Stimulated activated CD4-positive, alpha-beta T cell treated with anti-CD3 and anti-CD28 coated beads, Interleukin-12 subunit alpha, Interleukin-12 subunit beta, amount 100 ng/mL, for 4 hours (primary cell): ENCODE measurements at regions not wholly inside any gene's neighbourhood (a gene's known extent, or its start where the extent isn't known, plus 50 kb on each side); places are given as distances from the start of the nearest gene placed in this dataset.
A peak's percentile ranks its signal among the peaks of the same experiment; 100 is the strongest.
"Not testable (repeated sequence)": the region's sequence is repeated elsewhere in the genome, so short reads cannot be mapped to it uniquely, and the experiment has no call there.

Experiments used
- DNase-seq: peaks from one replicate; pipeline ENCODE4 v3.0.0-alpha.2; 2020

DNA sequence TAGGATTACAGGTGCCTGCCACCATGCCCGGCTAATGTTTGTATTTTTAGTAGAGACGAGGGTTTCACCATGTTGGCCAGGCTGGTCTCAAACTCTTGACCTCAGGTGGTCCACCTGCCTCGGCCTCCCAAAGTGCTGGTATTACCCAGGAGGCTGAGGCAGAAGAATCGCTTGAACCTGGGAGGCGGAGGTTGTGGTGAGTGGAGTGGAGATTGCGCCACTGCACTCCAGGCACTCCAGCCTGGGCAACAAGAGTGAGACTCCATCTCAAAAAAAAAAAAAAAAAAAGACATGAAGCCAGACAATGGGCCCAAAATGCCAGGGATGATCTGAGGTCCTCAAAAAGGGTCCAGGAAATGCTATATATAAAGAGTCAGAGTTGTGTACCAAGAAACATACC is 392.9 kb downstream of the SEC14L1 start:
- not testable (repeated sequence) for DNase-seq

DNA sequence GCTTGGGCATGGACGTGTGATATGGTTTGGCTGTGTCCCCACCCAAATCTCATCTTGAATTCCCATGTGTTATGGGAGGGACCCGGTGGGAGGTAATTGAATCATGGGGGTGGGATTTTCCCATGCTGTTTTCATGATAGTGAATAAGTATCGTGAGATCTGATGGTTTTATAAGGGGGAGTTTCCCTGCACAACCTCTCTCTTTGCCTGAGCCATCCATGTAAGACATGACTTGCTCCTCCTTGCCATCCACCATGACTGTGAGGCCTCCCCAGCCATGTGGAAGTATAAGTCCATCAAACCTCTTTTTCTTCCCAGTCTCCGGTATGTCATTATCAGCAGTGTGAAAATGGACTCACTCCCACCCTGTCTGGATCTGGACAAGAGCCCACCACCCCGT is 393.4 kb downstream of the SEC14L1 start:
- DNase-seq, result no peak

DNA sequence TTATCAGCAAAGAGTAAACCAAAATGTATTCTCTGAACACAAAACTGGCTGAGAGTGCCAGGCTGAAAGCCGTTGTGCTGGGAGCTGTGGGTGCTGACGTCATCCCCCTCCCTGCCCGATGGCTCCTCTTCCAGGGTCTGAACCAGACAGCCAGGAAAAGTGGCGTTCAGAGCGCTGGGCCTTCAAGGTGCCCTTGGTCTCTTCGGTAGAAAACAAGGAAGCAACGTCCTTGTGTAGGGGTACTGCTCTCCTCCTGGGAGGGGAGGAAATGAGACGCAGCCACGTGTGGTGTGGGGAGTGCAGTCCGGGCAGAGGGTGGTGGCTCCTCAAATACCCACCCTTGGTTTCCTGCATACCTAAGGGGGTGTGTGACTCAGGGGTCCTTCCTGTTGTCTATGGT is 394.7 kb downstream of the SEC14L1 start:
- DNase-seq, result no peak

DNA sequence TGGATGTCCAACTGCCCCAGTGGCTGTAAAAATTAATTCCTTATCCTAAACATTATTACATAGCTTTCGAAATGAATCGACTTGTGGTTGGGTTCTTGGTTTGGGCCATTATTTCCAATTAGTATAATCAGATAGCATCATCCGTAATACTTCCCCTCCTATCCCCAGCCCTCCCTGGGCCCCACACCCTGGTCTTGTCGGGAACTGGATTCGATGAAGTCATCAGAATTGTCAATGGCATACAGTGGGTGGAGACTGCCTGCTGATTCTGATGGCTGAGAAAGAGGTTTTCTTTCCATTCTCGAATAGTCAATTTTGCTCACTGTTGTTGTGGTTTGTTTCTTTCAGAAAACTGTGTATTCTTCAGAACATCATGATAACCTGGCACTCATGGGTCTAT is 395.1 kb downstream of the SEC14L1 start:
- no peak for DNase-seq

DNA sequence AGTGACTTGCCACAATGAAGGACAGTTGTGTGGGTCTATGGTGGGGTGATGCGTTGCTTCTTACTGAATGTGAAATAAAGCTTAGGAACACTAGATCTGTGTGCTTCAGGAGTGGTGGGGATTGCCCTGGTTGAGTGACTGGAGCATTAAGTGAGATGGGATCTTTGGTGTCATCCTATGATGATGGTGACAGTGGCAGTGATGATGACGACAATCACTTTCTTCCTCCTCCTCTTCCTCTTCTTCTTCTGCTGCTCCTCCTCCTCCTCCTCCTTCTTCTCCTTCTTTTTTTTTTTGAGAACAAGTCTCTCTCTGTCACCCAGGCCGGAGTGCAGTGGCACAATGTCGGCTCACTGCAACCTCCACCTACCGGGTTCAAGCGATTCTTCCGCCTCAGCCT is 396.8 kb downstream of the SEC14L1 start:
- DNase-seq, result no peak

DNA sequence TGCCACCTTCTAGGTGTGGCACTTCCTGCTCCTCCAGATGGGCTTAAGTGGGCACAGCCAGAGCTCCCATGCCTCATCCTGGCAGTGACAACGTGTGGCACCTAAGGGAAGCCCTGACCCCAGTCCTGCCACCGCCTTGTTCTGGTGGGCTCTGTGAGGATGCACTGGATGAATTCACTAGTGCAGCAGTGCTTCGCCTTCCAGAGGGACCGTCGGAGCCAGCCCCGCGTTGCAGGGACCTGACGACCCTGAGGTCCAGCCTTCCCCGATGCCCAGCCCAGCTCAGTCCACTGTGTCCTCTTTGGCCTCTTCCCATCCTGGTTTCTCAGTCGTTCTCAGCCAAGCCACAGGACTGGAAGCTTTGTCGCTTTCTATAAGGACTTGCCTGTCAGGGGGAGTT is 399.8 kb downstream of the SEC14L1 start:
- DNase-seq, result no peak

DNA sequence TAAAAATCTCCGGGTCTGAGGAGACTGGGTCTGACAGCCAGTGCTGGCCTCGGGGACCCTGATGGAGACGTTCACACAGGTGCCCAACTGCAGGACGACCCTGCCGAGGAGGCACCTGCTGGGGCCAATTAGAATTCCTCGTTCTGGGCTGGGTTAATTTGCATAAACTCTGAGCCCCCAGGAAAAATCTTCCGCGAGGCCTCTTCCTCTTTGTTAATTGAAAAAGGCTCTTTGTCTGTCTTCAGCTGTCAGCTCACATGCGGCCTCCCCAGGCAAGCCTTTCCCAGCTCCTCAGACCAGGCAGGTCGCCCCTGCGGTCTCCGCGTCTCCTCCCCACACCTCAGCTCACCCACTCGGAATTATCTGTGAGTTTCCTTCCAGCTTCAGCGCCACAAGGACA is 400.2 kb downstream of the SEC14L1 start:
- DNase-seq, result no peak

DNA sequence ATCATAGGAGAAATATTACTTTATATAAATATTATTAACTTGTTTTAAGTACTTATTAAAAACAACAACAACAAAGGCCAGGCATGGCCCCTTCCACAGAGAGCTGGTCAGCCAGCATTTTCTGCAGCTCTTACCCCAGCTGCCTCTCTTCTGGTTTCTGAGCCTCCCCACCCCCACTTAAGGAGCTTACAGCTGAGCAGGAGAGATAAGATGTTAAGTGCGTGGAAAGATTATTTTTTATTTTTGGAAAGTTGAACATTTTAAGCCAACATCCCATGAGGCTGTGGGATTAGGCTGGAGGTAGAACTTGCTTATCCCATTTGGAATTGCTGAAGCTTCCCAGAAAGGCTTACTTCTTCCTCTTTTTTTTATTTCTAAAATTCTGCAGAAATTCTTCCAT is 401.2 kb downstream of the SEC14L1 start:
- DNase-seq, result no peak

DNA sequence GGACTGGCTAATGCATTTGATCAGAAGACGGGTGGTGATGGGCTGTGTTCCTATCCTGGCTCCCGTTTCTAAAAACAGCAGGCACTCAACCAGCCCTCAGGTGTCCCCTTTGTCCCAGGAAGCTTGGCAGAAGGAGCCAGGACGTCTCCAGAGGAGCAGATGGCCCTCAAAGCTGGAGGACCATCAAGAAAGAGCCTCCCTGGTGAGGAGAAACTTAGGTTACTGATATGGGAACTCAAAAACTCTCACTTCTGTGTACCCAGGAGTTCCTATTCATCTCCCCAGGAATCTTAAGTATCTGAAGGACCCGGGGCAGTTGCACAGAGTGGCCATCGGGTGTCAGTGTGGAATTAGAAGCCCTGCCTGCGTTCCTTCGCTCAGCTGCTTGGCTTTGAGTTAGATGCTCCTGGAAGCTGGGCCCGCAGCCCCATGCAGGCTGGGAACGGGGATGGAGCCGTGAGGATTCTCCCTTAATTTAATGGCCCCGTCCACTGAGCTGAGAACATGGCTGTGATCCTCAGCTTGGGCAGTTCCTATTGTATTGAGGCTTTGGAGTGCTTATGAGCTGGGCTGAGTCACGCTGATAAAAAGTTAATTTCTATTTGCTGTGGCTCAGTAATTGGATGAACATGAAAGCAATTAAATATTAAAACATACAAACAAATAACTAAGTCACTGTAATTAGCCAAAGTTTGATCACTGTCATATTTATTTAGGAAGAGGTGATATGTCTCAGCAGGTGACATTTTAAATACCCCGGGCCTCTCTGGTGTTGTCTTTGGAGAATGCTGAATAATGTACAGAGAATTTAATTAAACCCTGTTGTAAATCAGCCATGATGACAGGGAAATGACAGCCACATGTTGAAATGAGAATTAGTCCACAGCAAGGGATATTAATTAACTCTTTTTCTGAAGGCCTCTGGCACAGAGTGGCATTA is 402.1 kb downstream of the SEC14L1 start:
- peak; percentile 48 for DNase-seq

DNA sequence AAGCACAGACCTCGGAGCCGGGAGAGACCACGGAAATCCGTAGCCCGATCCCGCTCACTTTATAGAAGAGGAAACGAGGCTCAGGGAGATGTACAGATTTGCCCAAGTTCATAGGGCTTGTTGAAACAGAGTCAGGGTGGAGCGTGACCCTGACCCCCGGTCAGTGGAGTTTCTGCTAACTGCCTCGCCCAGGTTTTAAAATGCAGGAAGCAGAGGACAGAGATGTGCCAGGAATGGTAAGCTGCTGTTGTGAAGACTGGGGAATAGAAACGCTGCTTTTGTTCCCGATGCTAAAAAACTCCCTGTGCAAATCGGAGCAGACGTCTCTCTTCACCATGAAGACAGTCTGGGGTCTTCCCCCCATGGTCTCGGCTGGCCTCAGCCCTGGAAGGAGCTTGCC is 403.0 kb downstream of the SEC14L1 start:
- DNase-seq, result no peak

DNA sequence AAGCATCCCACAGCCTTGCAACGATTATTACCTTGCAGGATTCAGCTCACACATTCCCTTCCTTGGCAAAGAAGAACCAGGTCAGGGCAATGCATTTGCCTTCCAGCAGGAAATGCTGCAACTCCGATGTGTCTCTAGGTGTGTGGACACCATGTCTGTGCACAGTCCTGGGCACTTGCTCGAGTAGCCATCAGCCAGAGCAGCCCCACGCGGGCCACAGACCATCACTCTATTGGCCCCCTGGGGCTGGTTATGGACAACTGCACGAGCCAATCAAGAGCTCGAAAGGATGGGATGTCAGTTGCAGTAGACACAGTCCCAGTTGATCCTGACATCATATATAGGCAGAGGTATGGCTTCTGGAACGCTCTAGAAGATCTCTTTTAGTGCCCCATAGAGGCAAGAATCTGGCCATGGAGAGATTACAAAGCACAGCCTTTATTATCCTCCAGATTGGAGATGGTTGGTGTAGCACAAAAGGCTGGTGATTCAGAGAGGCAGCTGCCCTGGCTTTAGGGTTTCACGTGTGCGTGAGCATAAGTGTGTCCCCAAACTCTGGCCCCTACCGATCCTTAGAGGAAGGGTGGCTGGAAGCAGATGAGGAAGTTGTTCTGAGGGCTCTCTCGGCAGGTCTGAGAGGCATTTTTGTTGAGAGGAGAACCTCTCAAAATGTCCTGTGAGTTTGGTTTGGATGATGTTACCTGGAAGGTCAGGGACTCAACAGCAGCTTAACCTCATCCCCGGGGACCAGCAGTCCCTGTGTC is 403.8 kb downstream of the SEC14L1 start:
- DNase-seq, result no peak

DNA sequence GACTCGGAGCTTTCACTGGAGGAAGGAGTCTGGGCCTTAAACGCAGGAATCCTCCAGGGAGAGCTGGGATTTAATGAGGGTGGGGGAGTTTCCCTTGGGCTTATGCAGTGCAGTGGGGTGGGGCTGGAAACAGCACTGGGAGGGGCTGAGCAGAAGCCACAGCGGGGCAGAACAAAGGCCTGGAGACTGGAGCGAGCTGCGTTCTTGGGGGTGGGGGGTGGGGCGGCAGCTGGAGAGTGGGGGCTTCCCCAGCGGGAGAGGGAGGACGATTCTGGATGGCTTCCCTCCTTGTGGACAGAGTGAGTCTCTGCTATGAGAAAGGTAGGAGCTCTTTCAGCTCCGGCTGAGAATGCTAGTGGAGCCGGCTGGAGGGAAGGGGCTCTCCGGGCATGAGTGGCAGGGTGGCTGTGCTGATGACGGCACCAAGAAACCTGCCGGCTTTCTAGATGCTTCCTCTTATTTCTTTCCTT is 406.0 kb downstream of the SEC14L1 start:
- no peak for DNase-seq

DNA sequence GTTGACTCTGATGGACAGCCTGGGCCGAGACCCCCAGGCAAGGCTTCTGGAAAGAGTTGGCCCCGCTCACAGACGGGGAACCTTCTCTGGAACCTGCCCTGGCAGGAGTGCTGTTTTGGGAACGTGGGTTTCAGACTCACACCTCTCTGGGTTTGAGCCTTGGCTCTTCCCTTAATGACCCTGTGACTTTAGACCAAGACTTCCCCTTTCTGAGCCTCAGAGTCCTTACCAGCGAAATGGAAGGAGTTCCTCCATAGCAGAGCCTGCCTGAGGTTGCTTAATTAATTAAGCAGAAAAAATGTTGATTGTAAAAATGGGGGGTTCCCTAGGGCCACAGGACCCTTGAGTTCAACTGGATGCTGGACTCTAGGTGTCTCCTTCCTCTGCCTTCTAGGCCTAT is 408.2 kb downstream of the SEC14L1 start:
- DNase-seq, result no peak

DNA sequence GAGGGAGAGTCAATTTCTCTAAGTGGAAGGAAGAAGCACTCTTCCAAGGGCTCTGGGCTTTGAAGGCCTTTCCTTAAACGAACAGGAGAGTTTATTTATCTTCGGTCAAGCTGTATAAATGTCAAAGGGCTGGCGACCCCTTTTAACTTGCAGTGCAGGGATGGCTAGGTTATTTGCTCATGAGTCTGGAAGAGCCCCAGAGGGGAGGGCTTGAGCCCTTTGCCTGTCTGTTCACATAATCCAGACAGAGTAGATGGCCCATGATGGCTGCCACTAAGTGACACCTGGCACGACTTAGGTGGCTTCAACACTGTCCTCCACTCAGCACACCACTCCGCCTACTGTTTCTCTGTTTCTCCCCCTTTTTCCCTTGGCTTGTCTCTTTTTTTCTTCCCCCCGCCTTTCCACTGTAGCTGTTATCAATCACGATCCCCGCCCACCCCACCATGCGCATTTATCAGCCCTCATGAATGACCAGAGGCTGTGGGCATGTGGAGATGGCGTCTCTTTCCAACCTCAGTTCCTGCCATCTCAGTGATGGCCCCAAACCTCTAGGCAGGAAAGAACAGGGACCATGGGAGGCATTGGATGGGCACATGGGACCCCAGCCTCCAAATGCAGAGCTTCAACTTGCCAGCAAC is 408.7 kb upstream of the TNRC6C start:
- no peak for DNase-seq

DNA sequence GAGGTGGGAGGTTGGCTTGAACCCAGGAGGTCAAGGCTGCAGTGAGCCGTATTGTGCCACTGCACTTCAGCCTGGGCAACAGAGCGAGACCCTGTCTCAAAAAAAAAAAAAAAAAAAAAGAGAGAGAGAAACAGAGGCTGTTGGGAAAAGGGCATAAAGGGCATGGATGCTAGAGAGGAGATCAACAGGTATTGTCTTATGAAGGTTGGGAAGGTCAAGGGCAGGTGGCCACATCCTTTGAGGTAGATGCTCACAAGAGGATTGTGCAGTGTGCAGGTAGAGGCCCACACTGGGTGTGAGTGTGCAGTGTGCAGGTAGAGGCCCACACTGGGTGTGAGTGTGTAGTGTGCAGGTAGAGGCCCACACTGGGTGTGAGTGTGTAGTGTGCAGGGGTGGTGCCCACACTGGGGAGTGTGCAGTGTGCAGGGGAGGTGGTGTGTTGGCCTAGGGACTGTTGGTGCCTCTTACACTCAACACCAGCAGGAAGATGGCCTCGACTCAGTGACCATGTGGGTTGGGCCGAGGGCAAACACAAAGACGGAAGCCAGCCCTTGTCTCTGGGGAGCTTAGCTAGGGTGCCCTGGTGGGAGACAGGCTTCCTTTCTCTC is 404.9 kb upstream of the TNRC6C start:
- DNase-seq, result no peak

DNA sequence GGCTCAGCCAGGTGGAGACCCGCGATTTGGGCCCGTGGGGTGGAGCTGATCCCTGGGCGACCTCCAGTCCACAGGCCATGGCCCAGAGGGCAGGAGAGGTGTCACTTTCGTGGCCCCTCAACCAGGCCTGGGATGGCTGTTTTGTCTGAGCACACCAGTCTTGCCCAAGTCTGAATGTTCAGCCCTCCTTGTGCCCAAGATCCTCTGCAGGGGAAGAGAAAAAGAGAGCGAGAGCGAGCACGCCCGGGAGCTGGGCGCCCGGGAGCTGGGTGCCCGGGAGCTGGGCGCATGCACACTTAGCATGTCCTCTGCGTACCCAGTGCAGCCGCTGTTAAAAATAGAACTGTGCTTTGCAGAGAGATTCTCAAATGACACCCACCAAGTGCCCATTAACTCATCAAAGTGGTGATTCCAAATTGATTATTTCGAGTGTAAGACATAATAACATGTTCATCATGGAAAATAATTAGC is 403.3 kb upstream of the TNRC6C start:
- DNase-seq, result no peak

DNA sequence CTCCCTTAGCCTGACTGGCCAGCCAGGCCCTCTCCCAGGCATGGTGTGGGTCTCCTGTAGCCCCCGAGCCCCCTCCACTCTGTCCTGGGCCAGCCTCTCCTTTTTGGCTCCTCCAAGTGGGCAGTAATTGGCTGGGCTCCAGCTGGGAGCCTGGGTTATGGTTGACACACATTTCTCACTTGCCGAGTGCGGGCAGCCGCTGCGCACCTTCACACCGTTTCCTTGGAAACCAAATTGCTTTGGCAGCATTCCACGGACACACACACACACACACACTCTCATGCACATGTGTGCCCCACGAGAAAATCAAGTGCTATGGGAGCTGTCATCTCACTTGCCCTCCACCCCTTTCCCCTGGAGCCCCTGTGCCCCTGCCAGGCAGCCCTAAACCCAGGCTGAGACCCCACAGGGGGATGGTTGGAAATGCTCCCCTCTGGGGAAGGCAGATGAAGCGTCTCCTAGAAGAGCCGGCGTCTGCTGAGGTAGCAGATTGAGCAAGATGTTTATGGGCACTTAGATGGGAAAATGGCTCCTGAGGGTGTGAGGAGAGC is 402.7 kb upstream of the TNRC6C start:
- DNase-seq, result no peak

DNA sequence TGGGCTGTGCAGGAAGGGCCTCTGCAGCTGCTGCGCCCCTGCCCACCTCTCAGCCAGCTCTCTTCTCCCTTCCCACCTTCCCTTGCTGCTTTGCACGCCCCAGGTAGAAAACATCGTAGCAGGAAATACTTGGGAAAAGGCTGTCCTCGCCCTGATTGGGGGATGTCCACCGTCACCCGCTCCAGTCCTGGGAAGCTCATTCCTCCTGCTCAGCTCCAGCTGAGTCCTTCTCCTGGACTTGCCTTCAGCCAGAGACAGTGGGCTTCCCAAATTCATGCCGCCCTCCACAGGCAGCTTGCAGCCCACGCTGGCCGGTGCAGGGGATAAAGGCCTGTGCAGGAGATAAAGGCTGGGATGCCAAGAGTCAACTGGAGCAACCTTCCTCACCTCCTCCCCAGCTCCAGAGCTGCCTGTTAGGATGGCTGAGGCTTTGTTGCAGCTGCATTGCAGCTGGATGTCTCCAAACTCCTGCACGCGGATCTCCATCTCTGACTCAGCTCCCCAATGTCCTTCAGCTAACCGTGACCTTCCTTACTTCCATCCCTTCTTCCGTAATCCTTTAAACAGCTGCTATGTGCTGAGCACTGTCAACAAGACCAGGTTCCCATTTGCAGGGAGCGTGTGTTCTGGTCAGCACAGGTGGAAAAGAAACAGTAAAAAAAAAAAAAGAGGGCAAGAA is 402.0 kb upstream of the TNRC6C start:
- no peak for DNase-seq

DNA sequence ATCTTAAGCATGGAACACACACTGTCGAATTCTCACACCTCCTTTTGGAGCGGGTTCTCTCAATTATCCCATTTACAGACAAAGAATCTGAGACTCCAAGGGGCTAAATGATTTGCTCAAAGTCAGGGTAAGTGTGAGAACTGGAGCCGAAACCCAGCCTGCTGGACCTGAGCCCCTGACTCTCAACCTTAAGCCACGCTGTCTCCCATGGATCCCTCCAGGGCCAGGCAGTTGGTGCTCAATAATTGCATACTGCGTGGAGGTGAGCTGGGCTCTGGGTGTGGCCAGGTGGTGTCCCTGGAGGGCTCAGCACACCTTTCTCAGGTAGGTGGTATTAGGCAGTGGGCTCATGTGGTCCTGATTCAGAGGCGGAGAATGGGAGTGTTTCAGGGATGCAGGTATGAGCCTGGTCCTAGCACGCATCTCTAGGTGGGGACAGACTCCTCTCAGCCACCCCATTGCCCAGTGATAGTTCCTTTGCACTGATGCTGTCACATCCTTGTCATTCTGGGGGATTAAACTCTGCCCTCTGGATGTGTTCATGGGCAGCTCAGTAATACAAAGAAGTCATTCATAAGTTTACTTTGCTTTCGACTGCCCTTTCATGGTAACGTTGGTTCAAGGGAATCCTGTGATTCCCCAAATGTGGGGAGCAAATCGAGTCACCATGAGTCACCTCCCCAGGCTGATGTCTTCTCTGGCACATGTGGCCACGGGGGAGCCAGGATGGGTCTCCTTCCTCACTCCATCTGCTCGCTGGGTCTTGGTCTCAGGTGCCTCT is 399.5 kb upstream of the TNRC6C start:
- DNase-seq, result no peak

DNA sequence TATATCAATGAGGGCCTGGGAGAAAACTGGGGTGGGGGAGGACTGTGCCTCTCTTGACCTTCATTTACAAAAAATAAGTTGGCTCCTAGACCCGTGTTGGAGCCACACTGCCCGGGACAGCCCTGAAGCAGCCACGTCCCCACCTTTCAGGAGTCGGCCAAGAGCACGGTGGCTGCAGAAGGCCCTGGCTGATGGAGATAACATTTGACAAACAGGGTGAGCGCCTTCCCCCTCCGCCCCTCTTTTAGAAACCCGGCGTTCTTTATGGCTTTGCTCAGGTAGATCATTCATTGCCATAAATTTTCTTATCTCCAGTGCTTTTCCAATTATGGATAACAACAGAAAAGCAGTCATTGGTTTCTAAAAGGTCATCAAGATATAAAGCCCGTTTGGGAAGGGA is 398.1 kb upstream of the TNRC6C start:
- no peak for DNase-seq

DNA sequence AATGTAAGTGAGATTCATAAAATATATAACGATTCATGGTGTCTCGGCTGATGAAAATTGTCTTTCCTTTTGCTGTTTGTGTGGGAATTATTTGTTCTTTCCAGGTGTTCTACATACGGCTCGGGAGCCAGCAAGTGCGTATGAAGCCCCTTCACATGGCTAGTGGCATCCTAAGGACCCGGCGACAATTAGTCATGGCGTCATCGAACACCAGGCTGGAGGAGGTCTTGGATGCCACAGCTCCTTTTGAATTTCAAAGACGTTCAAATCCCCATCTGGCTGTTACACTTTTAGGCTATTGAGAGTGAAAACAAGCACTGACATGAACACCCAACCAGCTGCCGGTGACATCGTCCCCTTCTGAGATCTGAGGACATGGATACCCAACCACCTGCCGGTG is 397.7 kb upstream of the TNRC6C start:
- no peak for DNase-seq
